ELF-1 (cell line): ENCODE measurements at regions not wholly inside any gene's neighbourhood (a gene's known extent, or its start where the extent isn't known, plus 50 kb on each side); places are given as distances from the start of the nearest gene placed in this dataset.
"Not testable (repeated sequence)": the region's sequence is repeated elsewhere in the genome, so short reads cannot be mapped to it uniquely, and the experiment has no call there.

Experiments
- DNase-seq: peaks from one replicate; pipeline ENCODE4 v3.0.0-alpha.2; 2016; ENCODE audit warnings: low read depth, low spot score

GRCh38 chr1:217040711-217041455 lies 317.7 kb upstream of the ESRRG start:
- no peak for DNase-seq

GRCh38 chr1:217039926-217040325 lies 316.7 kb upstream of the ESRRG start:
- DNase-seq: no peak

- DNase-seq: not testable (repeated sequence)
These were observed 315.9 kb upstream of the ESRRG start for GRCh38 chr1:217039139-217039538.

GRCh38 chr1:217036757-217037156 lies 313.5 kb upstream of the ESRRG start:
- DNase-seq: no peak

- DNase-seq: no peak
These were observed 309.6 kb upstream of the ESRRG start for GRCh38 chr1:217032715-217033367.

- no peak for DNase-seq
These were observed 306.3 kb upstream of the ESRRG start for GRCh38 chr1:217029281-217030157.

GRCh38 chr1:217027403-217028080 lies 304.3 kb upstream of the ESRRG start:
- no peak for DNase-seq

- no peak for DNase-seq
These were observed 303.3 kb upstream of the ESRRG start for GRCh38 chr1:217026531-217026930.

- DNase-seq: no peak
These were observed 302.2 kb upstream of the ESRRG start for GRCh38 chr1:217025381-217025780.

GRCh38 chr1:217024911-217025310 lies 301.7 kb upstream of the ESRRG start:
- no peak for DNase-seq

- no peak for DNase-seq
These were observed 298.7 kb upstream of the ESRRG start for GRCh38 chr1:217021956-217022355.

- DNase-seq: no peak
These were observed 298.2 kb upstream of the ESRRG start for GRCh38 chr1:217021400-217021799.

- DNase-seq: no peak
These were observed 296.2 kb upstream of the ESRRG start for GRCh38 chr1:217019475-217019874.

GRCh38 chr1:217018648-217019047 lies 295.4 kb upstream of the ESRRG start:
- DNase-seq: no peak

GRCh38 chr1:217017165-217017564 lies 293.9 kb upstream of the ESRRG start:
- DNase-seq: no peak

GRCh38 chr1:217014066-217014465 lies 290.8 kb upstream of the ESRRG start:
- no peak for DNase-seq

GRCh38 chr1:217012659-217013058 lies 289.4 kb upstream of the ESRRG start:
- DNase-seq: no peak

GRCh38 chr1:217011097-217011496 lies 287.9 kb upstream of the ESRRG start:
- DNase-seq: no peak

- no peak for DNase-seq
These were observed 287.0 kb upstream of the ESRRG start for GRCh38 chr1:217010253-217010652.

- no peak for DNase-seq
These were observed 286.1 kb upstream of the ESRRG start for GRCh38 chr1:217009376-217009775.

GRCh38 chr1:217004776-217005436 lies 281.7 kb upstream of the ESRRG start:
- DNase-seq: no peak
